ENCODE measurements at regions not wholly inside any gene's neighbourhood (a gene's known extent, or its start where the extent isn't known, plus 50 kb on each side); places are given as distances from the start of the nearest gene placed in this dataset.

DNA sequence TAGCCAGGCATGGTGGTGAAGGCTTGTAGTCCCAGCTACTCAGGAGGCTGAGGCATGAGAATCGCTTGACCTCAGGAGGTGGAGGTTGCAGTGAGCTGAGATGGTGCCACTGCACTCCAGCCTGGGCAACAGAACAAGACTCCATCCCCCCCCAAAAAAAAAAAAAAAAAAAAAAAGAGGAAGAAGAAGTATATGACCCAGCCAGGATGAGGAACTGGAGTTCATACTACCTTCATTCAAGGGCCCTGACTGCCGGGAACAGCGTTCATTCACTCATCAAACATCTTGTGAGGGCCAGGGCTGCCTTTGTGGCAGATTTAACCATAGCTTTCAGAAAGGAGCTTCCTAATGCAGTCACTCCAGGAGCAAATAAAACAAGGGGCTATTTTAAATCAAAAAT, 127.6 kb downstream of the MRPS6 start:
- TF ChIP-seq, protein P1, sequence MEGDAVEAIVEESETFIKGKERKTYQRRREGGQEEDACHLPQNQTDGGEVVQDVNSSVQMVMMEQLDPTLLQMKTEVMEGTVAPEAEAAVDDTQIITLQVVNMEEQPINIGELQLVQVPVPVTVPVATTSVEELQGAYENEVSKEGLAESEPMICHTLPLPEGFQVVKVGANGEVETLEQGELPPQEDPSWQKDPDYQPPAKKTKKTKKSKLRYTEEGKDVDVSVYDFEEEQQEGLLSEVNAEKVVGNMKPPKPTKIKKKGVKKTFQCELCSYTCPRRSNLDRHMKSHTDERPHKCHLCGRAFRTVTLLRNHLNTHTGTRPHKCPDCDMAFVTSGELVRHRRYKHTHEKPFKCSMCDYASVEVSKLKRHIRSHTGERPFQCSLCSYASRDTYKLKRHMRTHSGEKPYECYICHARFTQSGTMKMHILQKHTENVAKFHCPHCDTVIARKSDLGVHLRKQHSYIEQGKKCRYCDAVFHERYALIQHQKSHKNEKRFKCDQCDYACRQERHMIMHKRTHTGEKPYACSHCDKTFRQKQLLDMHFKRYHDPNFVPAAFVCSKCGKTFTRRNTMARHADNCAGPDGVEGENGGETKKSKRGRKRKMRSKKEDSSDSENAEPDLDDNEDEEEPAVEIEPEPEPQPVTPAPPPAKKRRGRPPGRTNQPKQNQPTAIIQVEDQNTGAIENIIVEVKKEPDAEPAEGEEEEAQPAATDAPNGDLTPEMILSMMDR (IDR thresholded peaks at IDR 0.05), result no peak
- TF ChIP-seq, protein P2, sequence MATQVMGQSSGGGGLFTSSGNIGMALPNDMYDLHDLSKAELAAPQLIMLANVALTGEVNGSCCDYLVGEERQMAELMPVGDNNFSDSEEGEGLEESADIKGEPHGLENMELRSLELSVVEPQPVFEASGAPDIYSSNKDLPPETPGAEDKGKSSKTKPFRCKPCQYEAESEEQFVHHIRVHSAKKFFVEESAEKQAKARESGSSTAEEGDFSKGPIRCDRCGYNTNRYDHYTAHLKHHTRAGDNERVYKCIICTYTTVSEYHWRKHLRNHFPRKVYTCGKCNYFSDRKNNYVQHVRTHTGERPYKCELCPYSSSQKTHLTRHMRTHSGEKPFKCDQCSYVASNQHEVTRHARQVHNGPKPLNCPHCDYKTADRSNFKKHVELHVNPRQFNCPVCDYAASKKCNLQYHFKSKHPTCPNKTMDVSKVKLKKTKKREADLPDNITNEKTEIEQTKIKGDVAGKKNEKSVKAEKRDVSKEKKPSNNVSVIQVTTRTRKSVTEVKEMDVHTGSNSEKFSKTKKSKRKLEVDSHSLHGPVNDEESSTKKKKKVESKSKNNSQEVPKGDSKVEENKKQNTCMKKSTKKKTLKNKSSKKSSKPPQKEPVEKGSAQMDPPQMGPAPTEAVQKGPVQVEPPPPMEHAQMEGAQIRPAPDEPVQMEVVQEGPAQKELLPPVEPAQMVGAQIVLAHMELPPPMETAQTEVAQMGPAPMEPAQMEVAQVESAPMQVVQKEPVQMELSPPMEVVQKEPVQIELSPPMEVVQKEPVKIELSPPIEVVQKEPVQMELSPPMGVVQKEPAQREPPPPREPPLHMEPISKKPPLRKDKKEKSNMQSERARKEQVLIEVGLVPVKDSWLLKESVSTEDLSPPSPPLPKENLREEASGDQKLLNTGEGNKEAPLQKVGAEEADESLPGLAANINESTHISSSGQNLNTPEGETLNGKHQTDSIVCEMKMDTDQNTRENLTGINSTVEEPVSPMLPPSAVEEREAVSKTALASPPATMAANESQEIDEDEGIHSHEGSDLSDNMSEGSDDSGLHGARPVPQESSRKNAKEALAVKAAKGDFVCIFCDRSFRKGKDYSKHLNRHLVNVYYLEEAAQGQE (IDR thresholded peaks at IDR 0.05; ENCODE audit: insufficient read depth in 1 of 2, low read depth in 2 of 2, low read length in 1 of 2), result no peak
- TF ChIP-seq POLR2AphosphoS5 (IDR thresholded peaks at IDR 0.05; ENCODE audit: low read depth, low read length) (no peak), TCF7L2 (IDR thresholded peaks at IDR 0.05; ENCODE audit: low read depth, low read length) (no peak), SIN3A (IDR thresholded peaks at IDR 0.05; ENCODE audit: borderline replicate concordance, insufficient read depth, low read depth, low read length) (no peak)

Measured in Panc1 (cell line).